ENCODE measurements at regions not wholly inside any gene's neighbourhood (a gene's known extent, or its start where the extent isn't known, plus 50 kb on each side); places are given as distances from the start of the nearest gene placed in this dataset.
"Not testable (repeated sequence)": the region's sequence is repeated elsewhere in the genome, so short reads cannot be mapped to it uniquely, and the experiment has no call there.

GRCh38 chr1:208980605-208981004 is 602.9 kb upstream of the CAMK1G start:
- no peak for TF ChIP-seq CTCF (IDR thresholded peaks at IDR 0.05; ENCODE audit: unreplicated experiment)
- H3K27ac Mint-ChIP-seq, result no peak overlapping the region
- no peaks in the 10 kb centered on the region for H3K36me3 Mint-ChIP-seq (ENCODE audit: insufficient read depth)
- H3K9me3 Mint-ChIP-seq (ENCODE audit: low read depth), result peaks cover 2% of the 10 kb centered on the region
- no peak overlapping the region for H3K4me3 Mint-ChIP-seq (ENCODE audit: low read depth)
- H3K4me1 Mint-ChIP-seq (ENCODE audit: low read depth), result no peaks in the 10 kb centered on the region
- DNase-seq (ENCODE audit: low spot score, unreplicated experiment), result no peak
- H3K27me3 Mint-ChIP-seq, result no peaks in the 10 kb centered on the region

GRCh38 chr1:208985231-208985630 is 598.3 kb upstream of the CAMK1G start:
- Mint-ChIP-seq H3K27ac (no peak overlapping the region), H3K4me1 (ENCODE audit: low read depth) (peaks cover 7% of the 10 kb centered on the region), H3K36me3 (ENCODE audit: insufficient read depth) (no peaks in the 10 kb centered on the region), H3K9me3 (ENCODE audit: low read depth) (peaks cover 2% of the 10 kb centered on the region), H3K27me3 (no peaks in the 10 kb centered on the region), H3K4me3 (ENCODE audit: low read depth) (no peak overlapping the region)
- no peak for TF ChIP-seq CTCF (IDR thresholded peaks at IDR 0.05; ENCODE audit: unreplicated experiment)
- DNase-seq (ENCODE audit: low spot score, unreplicated experiment), result no peak

GRCh38 chr1:208988811-208989222 is 594.7 kb upstream of the CAMK1G start:
- H3K4me3 Mint-ChIP-seq (ENCODE audit: low read depth), result no peak overlapping the region
- H3K4me1 Mint-ChIP-seq (ENCODE audit: low read depth), result peaks cover 7% of the 10 kb centered on the region
- H3K27me3 Mint-ChIP-seq, result no peaks in the 10 kb centered on the region
- H3K9me3 Mint-ChIP-seq (ENCODE audit: low read depth), result peaks cover 18% of the 10 kb centered on the region
- H3K36me3 Mint-ChIP-seq (ENCODE audit: insufficient read depth), result no peaks in the 10 kb centered on the region
- no peak overlapping the region for H3K27ac Mint-ChIP-seq
- no peak for TF ChIP-seq CTCF (IDR thresholded peaks at IDR 0.05; ENCODE audit: unreplicated experiment)
- DNase-seq (ENCODE audit: low spot score, unreplicated experiment), result no peak

GRCh38 chr1:208990456-208990855 is 593.1 kb upstream of the CAMK1G start:
- Mint-ChIP-seq H3K27me3 (no peaks in the 10 kb centered on the region), H3K27ac (no peak overlapping the region), H3K4me1 (ENCODE audit: low read depth) (peaks cover 7% of the 10 kb centered on the region), H3K9me3 (ENCODE audit: low read depth) (peaks cover 15% of the 10 kb centered on the region), H3K36me3 (ENCODE audit: insufficient read depth) (no peaks in the 10 kb centered on the region), H3K4me3 (ENCODE audit: low read depth) (no peak overlapping the region)
- no peak for DNase-seq (ENCODE audit: low spot score, unreplicated experiment)
- no peak for TF ChIP-seq CTCF (IDR thresholded peaks at IDR 0.05; ENCODE audit: unreplicated experiment)

- H3K27me3 Mint-ChIP-seq; DNase-seq (ENCODE audit: low spot score, unreplicated experiment); H3K27ac Mint-ChIP-seq; H3K4me3 Mint-ChIP-seq (ENCODE audit: low read depth); H3K4me1 Mint-ChIP-seq (ENCODE audit: low read depth); H3K36me3 Mint-ChIP-seq (ENCODE audit: insufficient read depth): not testable (repeated sequence)
- peaks cover 11% of the 10 kb centered on the region for H3K9me3 Mint-ChIP-seq (ENCODE audit: low read depth)
Measured at GRCh38 chr1:208997053-208997452, 586.5 kb upstream of the CAMK1G start.

- no peak for DNase-seq (ENCODE audit: low spot score, unreplicated experiment)
- Mint-ChIP-seq H3K4me1 (ENCODE audit: low read depth) (no peaks in the 10 kb centered on the region), H3K9me3 (ENCODE audit: low read depth) (peaks cover 7% of the 10 kb centered on the region), H3K4me3 (ENCODE audit: low read depth) (no peak overlapping the region), H3K27me3 (no peaks in the 10 kb centered on the region), H3K36me3 (ENCODE audit: insufficient read depth) (no peaks in the 10 kb centered on the region), H3K27ac (no peak overlapping the region)
- TF ChIP-seq CTCF (IDR thresholded peaks at IDR 0.05; ENCODE audit: unreplicated experiment), result peak; percentile 43
Measured at GRCh38 chr1:208997726-208998312, 585.7 kb upstream of the CAMK1G start.
